Peyer's patch (tissue), 4 donors: ENCODE measurements at regions not wholly inside any gene's neighbourhood (a gene's known extent, or its start where the extent isn't known, plus 50 kb on each side); places are given as distances from the start of the nearest gene placed in this dataset.

Experiments
- DNase-seq, 3 donors: peaks; one replicate each; pipeline ENCODE4 v3.0.0-alpha.2; 2017 to 2019
- H3K27ac ChIP-seq, 4 donors: fragments of 200-600 bp; sonication (generic); one replicate each; pipeline ENCODE4 v1.5.1; 2016 to 2019
- H3K27me3 ChIP-seq, 2 donors: fragments of 200-600 bp; sonication (generic); one replicate each; pipeline ENCODE4 v1.5.1; 2019
- H3K36me3 ChIP-seq, 3 donors: fragments of 200-600 bp; sonication (generic); one replicate each; pipeline ENCODE4 v1.5.1; 2016 to 2019
- H3K4me1 ChIP-seq, 4 donors: fragments of 200-600 bp; sonication (generic); one replicate each; pipeline ENCODE4 v1.5.1; 2016 to 2019
- H3K4me3 ChIP-seq, 4 donors: fragments of 200-600 bp; sonication (generic); 1 replicate in 3 of 4; 2 replicates in 1 of 4; pipeline ENCODE4 v1.5.1; 2016 to 2019; ENCODE audit warnings: mild to moderate bottlenecking in 1 of 4
- H3K9me3 ChIP-seq, 4 donors: fragments of 200-600 bp; sonication (generic); one replicate each; pipeline ENCODE4 v1.5.1; 2016 to 2019; ENCODE audit warnings: mild to moderate bottlenecking in 1 of 4
- CTCF ChIP-seq, 6 experiments: fragments of 450-650 bp in 4 of 6; fragments of 200-600 bp in 2 of 6; sonication (generic) in 1 of 6; IDR thresholded peaks; one replicate each; pipeline ENCODE4 v1.5.1; 2017 to 2019; ENCODE audit warnings: antibody characterized with exemption in 6 of 6, mild to moderate bottlenecking in 3 of 6, moderate library complexity in 1 of 6
- POLR2A ChIP-seq, 2 donors: fragments of 450-650 bp; IDR thresholded peaks; one replicate each; pipeline ENCODE4 v1.5.1; 2017; ENCODE audit warnings: antibody characterized with exemption in 2 of 2, mild to moderate bottlenecking in 2 of 2, moderate library complexity in 2 of 2

GRCh38 chr13:84121456-84121855 is 239.2 kb upstream of the SLITRK1 start:
- H3K36me3 ChIP-seq: no peaks in the 10 kb centered on the region
- TF ChIP-seq POLR2A (IDR thresholded peaks at IDR 0.05): no peak
- no peak for TF ChIP-seq CTCF (IDR thresholded peaks at IDR 0.05)
- no peak overlapping the region for H3K27ac ChIP-seq
- no peaks in the 10 kb centered on the region for H3K4me1 ChIP-seq
- no peaks in the 10 kb centered on the region for H3K27me3 ChIP-seq
- H3K9me3 ChIP-seq: no peaks in the 10 kb centered on the region
- no peak for DNase-seq
- H3K4me3 ChIP-seq: no peak overlapping the region

- H3K9me3 ChIP-seq: peaks cover 0 to 2% (median 0%) of the 10 kb centered on the region in 4 donors
- no peaks in the 10 kb centered on the region for H3K27me3 ChIP-seq
- TF ChIP-seq POLR2A (IDR thresholded peaks at IDR 0.05): no peak
- no peak for TF ChIP-seq CTCF (IDR thresholded peaks at IDR 0.05)
- H3K36me3 ChIP-seq: no peaks in the 10 kb centered on the region
- no peak overlapping the region for H3K27ac ChIP-seq
- no peak for DNase-seq
- H3K4me1 ChIP-seq: no peaks in the 10 kb centered on the region
- no peak overlapping the region for H3K4me3 ChIP-seq
Observed at GRCh38 chr13:84118839-84119409, 236.7 kb upstream of the SLITRK1 start.

GRCh38 chr13:84098273-84098672 is 216.0 kb upstream of the SLITRK1 start:
- Histone ChIP-seq H3K27ac (no peak overlapping the region), H3K4me3 (no peak overlapping the region)

GRCh38 chr13:84097148-84097547 is 214.9 kb upstream of the SLITRK1 start:
- no peaks in the 10 kb centered on the region for H3K9me3 ChIP-seq
- H3K27ac ChIP-seq: no peak overlapping the region
- H3K36me3 ChIP-seq: no peaks in the 10 kb centered on the region
- H3K27me3 ChIP-seq: no peaks in the 10 kb centered on the region
- no peak overlapping the region for H3K4me3 ChIP-seq
- no peaks in the 10 kb centered on the region for H3K4me1 ChIP-seq
- no peak for DNase-seq
- TF ChIP-seq POLR2A (IDR thresholded peaks at IDR 0.05) (no peak), CTCF (IDR thresholded peaks at IDR 0.05) (no peak)

More at GRCh38 chr13:84098273-84098672, 216.0 kb upstream of the SLITRK1 start:
- Histone ChIP-seq H3K27me3 (no peaks in the 10 kb centered on the region), H3K36me3 (no peaks in the 10 kb centered on the region), H3K4me1 (no peaks in the 10 kb centered on the region), H3K9me3 (no peaks in the 10 kb centered on the region)
- DNase-seq: no peak
- TF ChIP-seq CTCF (IDR thresholded peaks at IDR 0.05) (no peak), POLR2A (IDR thresholded peaks at IDR 0.05) (no peak)

- H3K4me1 ChIP-seq: no peaks in the 10 kb centered on the region
- no peaks in the 10 kb centered on the region for H3K36me3 ChIP-seq
- no peaks in the 10 kb centered on the region for H3K27me3 ChIP-seq
- H3K9me3 ChIP-seq: no peaks in the 10 kb centered on the region
- no peak for DNase-seq
- no peak overlapping the region for H3K27ac ChIP-seq
- no peak overlapping the region for H3K4me3 ChIP-seq
- TF ChIP-seq POLR2A (IDR thresholded peaks at IDR 0.05) (no peak), CTCF (IDR thresholded peaks at IDR 0.05) (no peak)
Observed at GRCh38 chr13:84096216-84096615, 213.9 kb upstream of the SLITRK1 start.

- Histone ChIP-seq H3K36me3 (no peaks in the 10 kb centered on the region), H3K27me3 (no peaks in the 10 kb centered on the region), H3K4me1 (no peaks in the 10 kb centered on the region), H3K27ac (no peak overlapping the region), H3K9me3 (peaks cover 0 to 5% (median 0%) of the 10 kb centered on the region in 4 donors), H3K4me3 (no peak overlapping the region)
- TF ChIP-seq CTCF (IDR thresholded peaks at IDR 0.05) (no peak), POLR2A (IDR thresholded peaks at IDR 0.05) (no peak)
- no peak for DNase-seq
Observed at GRCh38 chr13:84088996-84089395, 206.7 kb upstream of the SLITRK1 start.
